ENCODE measurements at regions not wholly inside any gene's neighbourhood (a gene's known extent, or its start where the extent isn't known, plus 50 kb on each side); places are given as distances from the start of the nearest gene placed in this dataset.

GRCh38 chr21:32216293-32216692 is 62.6 kb downstream of the MIS18A start:
- DNase-seq, result no peak

GRCh38 chr21:32215306-32215685 is 63.6 kb downstream of the MIS18A start:
- no peak for DNase-seq

DNA sequence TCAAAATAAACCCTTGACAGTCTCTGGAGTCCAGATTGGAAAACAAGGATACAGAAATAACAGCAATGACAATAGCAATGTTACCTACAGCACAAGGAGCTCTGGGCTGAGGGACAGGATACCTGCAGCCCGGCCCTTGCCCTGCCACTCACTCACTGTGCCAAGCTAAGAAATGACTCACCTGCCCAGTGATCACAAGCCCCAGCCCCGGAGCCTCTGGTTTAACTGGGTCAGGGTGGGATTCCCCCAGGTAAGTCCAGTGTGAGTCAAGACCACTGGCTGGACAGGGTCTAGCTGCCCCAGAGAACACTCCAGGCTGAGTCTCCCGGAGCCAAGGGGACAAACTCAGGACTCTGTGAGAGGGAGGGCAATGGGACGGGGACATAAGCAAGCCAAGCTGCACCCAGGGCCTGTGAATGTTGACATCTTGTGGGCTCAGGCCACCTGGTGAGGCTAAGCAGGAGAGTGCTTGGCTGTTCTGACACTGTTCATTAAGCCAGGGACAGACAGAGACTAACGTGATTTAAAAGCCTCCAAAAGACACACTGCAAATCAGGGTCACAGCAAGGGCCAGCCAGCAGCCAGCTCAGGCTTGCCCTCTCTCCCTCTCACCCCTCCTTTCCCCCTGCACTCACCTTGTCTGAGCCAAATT is 64.1 kb downstream of the MIS18A start:
- DNase-seq, result no peak

DNA sequence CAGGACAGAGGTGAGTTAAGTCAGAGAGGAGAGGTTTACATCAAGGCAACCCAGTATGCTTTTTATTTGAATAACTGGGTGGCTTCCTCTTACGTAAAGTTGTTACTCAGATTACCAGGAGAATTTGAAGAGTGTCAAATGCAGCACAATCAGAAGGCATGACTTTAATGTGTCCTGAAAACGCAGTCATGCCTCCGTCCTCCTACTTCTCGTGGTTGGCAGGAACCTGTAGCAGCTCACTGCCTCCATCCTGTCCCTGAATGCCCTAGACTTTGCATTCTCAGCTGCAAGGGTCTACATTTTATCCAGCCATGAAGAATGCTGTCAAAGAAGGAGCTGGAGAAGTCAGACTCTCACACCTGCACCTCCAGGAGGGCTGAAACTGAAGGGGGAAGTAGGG is 66.7 kb downstream of the MIS18A start:
- no peak for DNase-seq

GRCh38 chr21:32211306-32211705 is 67.5 kb downstream of the MIS18A start:
- DNase-seq, result no peak

GRCh38 chr21:32209580-32209979 is 69.3 kb downstream of the MIS18A start:
- DNase-seq, result no peak

GRCh38 chr21:32207406-32207716 is 71.5 kb downstream of the MIS18A start:
- DNase-seq, result peak; percentile 27

GRCh38 chr21:32206631-32207405 is 72.0 kb downstream of the MIS18A start:
- peak; percentile 67 for DNase-seq

DNA sequence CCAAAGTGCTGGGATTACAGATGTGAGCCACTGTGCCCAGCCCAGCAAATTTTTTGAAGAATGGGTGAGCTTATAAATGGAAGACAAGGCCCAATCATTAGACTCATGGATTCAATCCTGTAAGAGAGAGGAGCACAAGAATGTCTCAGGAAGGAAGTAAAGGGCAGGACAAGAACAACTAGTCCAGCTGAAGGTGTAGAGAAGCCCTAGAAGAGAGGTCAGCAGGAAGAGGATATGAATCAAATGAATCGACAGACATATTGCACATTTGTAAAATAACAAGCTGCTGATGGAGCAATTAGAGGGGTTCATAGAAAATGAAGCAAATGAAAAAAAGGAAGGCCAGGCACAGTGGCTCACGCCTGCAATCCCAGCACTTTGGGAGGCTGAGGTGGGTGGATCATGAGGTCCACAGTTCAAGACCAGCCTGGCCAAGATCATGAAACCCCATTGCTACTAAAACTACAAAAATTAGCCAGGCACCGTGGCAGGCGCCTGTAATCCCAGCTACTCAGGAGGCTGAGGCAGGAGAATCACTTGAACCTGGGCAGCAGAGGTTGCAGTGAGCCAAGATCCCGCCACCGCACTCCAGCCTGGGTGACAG is 74.9 kb downstream of the MIS18A start:
- peak; percentile 49 for DNase-seq

DNA sequence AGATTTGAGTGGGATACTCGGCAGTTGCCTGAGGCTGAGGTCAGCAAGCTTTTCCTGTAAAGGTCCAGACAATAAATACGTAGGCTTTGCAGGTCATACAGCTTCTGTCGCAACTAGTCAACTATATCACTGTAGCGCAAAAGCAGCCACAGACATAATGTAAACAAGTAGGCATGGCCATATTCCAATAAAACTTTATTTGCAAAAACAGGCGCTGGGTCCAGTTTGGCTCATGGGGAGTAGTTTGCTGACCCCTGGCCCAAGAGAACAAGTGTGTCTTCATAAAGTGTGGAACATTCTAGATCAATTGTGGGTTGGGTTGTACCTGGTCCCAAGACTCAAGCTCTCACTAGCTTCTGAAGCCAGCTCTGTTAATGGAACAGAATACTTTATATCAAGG is 78.8 kb downstream of the MIS18A start:
- no peak for DNase-seq

DNA sequence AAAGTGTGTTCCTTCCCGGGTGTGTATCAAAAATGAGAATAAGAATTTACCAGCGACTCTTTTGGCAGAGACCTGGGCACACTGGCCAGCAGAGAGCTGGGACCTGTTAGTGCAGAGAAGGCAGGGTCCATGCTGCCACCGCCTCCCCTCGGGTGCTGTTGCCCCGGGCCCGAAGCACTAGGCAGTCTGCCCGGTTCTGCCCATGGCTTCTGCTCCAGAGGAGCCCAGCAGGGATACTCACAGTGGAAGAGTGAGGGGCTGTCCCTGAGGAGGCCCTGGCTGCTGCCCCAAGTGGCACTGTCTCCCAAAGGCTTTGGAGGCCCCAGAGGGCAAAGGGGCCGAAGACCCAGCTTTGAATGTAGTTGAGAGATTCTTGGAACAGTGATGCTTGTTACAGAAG is 80.5 kb downstream of the MIS18A start:
- DNase-seq, result no peak

- no peak for DNase-seq
Observed at GRCh38 chr21:32197896-32198295, 81.0 kb downstream of the MIS18A start.

- DNase-seq, result no peak
Observed at GRCh38 chr21:32196001-32196400, 82.8 kb downstream of the MIS18A start.

- no peak for DNase-seq
Observed at GRCh38 chr21:32193098-32193465, 85.8 kb downstream of the MIS18A start.

DNA sequence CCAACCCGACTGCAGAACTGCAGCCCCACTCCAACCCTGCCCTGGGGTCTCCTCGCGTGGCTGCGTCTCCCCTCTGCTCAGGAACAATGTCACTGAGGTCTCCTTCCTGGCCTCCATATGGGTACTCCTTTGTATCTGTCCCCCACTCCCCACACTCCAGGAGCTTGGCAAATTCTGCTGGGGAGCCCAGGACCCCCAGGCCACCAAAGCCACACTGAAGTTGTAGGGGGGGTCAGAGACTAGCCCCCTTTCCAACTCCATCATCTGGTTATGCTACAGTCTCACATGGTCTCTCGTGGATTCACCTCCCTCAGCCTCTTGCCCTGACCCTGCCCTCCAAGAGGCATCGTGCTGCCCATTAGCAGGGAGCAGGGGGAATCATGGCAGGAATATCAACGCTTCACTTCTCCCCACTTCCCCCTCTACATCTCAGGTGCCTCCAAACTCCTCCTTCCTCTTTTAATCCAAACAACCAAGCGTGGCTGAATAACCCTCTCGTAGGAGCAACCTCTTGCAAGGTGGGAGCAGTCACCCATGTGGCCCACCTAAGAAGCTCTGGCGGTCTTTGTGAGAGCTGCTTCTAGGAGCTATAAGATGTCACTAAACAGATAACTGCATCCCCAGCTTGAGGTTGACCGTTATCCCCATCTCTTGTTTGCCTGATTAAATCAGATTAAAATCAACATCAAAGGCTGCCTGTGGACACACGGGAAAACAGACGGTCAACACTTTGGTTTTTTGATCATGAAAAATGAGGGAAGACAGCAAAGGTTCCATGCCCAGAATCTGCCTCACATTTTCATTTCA is 86.4 kb downstream of the MIS18A start:
- no peak for DNase-seq

DNA sequence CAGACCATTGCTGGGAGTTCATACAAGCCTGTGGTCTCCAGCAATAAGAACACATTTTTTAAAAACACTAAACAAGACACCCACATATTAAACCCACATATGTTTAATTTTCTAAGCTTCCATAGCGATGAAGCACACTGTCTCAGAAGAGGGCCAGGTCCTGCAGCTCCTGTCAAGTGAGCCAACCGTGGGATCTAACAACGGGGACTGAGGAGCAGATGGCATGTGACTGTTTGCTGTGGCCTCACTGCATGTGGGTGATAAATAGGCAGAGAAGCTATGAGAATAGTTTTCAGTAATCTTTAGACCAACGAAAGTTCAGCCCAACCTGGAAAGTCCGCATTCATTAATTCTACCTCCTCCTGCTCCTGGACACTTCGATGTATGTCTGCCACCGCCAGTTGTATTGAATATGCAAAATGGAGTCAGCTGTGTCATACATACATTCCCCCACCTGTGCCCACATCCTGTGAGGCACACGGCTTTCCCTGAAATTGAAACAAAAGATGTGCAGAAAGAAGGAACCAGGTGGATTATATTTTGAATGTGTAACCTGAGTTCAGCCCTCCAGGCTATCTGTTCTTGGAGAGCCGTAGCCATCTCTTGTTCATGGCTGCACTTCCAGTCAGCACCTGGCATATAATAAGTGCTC is 88.2 kb downstream of the MIS18A start:
- no peak for DNase-seq

DNA sequence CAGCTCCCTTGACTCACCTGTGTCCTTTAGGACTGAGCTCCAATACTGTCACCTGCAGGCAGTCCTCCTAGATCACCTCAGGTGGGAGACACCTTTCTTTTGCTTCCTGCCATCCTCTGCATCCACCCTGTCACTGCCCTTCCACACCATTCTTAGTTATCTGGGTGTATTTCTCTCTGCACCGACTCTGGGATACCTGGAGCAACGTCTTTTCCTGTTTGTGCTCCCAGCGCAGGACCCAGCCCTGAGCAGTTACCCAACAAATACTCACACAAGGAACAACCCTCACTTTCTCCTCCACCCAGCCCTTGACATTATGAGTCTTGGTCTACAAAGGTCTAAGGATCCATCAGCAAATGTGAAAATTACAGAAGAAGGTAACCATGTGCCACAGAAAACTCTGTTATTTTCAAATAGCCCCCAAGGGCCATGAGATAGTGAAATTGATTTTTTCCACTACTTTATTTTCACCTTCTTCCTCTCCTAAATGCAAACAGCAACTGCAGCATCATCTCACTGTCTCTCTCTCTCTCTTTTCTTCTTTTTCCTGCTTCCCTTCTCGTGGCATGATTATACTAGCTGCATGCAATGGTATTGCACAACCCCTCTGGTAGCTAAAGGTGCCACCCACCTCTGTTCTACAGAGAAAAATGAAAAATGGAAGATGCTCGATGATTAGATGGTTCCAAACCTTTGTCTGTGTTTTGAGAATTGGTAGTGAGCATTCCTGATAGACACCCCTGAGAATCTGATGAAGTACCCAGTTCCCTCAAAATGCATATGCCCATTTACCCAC is 89.0 kb downstream of the MIS18A start:
- no peak for DNase-seq

GRCh38 chr21:32186804-32187203 is 92.0 kb downstream of the MIS18A start:
- DNase-seq, result no peak

DNA sequence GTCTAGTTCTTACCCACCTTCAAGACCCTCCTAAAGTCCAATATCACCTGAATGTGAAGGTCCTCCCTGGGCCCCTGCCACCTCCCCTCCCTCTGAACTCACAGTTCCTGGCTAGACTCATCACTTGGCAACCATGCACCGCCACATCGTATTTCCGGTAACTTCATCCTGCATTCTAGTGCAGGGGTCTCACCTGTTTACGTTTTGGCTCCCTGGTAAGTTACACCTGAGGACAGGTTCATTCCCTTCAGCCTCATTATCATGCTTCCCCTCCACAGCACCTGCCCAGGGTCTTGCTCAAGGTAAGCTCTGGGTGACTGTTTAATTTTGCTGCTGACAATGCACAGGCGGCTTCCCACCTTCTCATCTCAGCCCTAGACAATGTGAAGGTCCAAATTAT is 93.1 kb downstream of the MIS18A start:
- no peak for DNase-seq

GRCh38 chr21:32185103-32185502 is 93.7 kb downstream of the MIS18A start:
- no peak for DNase-seq

GRCh38 chr21:32184485-32184884 is 94.4 kb downstream of the MIS18A start:
- DNase-seq, result no peak

DNA sequence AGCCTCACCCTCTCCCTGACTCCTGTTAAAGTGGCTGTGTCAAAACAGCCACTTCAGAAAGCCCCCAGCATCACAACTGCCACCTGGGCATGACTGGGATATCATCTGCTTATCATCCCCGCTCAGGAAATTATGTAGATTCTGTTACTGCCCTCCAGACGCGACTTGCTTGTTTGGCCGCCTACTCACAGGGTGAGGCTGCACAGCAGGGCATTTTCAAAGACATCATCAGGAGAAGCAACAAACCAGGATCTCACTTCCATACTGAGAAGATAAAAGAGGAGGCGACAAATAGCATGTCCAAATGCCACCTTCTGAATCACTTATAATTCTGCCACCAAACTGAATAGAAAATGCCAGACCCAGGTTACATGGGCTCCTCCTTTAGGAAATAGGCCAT is 94.8 kb downstream of the MIS18A start:
- no peak for DNase-seq
